Gastrocnemius medialis (tissue), 4 donors: ENCODE measurements at regions not wholly inside any gene's neighbourhood (a gene's known extent, or its start where the extent isn't known, plus 50 kb on each side); places are given as distances from the start of the nearest gene placed in this dataset.

Experiments
- POLR2A ChIP-seq, 2 donors: fragments of 450-650 bp; IDR thresholded peaks; one replicate each; pipeline ENCODE4 v1.6.1; 2017; ENCODE audit warnings: antibody characterized with exemption in 2 of 2, mild to moderate bottlenecking in 2 of 2, moderate library complexity in 2 of 2
- TF ChIP-seq, protein P1 (sequence below), 5 experiments: fragments of 450-650 bp in 3 of 5; fragments of 200-600 bp in 2 of 5; sonication (generic) in 2 of 5; IDR thresholded peaks in 4 of 5; conservative IDR thresholded peaks in 1 of 5; 1 replicate in 4 of 5; 2 replicates in 1 of 5; pipeline ENCODE4 v1.5.1; 2016 to 2019; ENCODE audit warnings: antibody characterized with exemption in 5 of 5, mild to moderate bottlenecking in 3 of 5, moderate library complexity in 3 of 5

DNA sequence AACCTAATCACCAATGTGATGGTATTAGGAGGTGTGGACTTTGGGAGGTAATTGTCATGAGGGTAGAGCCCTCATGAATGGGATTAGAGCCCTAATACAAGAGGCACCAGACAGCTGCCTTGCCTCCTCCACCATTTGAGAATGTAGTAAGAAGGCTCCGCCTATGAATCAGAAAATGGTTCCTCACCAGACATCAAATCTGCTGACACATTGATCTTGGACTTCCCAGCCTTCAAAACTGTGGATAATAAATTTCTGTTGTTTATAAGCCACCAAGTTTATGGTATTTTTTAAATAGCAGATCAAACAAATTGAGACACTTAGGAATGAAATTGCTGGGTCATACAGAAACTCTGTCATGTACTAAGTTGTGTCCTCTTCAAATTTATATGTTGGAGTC is 56.8 kb upstream of the COL6A5 start:
- TF ChIP-seq, protein P1, sequence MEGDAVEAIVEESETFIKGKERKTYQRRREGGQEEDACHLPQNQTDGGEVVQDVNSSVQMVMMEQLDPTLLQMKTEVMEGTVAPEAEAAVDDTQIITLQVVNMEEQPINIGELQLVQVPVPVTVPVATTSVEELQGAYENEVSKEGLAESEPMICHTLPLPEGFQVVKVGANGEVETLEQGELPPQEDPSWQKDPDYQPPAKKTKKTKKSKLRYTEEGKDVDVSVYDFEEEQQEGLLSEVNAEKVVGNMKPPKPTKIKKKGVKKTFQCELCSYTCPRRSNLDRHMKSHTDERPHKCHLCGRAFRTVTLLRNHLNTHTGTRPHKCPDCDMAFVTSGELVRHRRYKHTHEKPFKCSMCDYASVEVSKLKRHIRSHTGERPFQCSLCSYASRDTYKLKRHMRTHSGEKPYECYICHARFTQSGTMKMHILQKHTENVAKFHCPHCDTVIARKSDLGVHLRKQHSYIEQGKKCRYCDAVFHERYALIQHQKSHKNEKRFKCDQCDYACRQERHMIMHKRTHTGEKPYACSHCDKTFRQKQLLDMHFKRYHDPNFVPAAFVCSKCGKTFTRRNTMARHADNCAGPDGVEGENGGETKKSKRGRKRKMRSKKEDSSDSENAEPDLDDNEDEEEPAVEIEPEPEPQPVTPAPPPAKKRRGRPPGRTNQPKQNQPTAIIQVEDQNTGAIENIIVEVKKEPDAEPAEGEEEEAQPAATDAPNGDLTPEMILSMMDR (IDR thresholded peaks at IDR 0.05 in 4 of 5, conservative IDR thresholded peaks at IDR 0.05 in 1 of 5): no peak
- no peak for TF ChIP-seq POLR2A (IDR thresholded peaks at IDR 0.05)
